GM19025 (cell line): ENCODE measurements at regions not wholly inside any gene's neighbourhood (a gene's known extent, or its start where the extent isn't known, plus 50 kb on each side); places are given as distances from the start of the nearest gene placed in this dataset.
"Not testable (repeated sequence)": the region's sequence is repeated elsewhere in the genome, so short reads cannot be mapped to it uniquely, and the experiment has no call there.

Experiments used
- ATAC-seq: cut with Tn5 transposase; IDR thresholded peaks from one replicate; pipeline ENCODE4 v1.9.1; 2021; ENCODE audit warnings: mild to moderate bottlenecking, low read depth, moderate library complexity; ENCODE audit not compliant: unreplicated experiment

GRCh38 chr7:156517858-156518257 is 122.7 kb upstream of the RNF32 start:
- not testable (repeated sequence) for ATAC-seq

DNA sequence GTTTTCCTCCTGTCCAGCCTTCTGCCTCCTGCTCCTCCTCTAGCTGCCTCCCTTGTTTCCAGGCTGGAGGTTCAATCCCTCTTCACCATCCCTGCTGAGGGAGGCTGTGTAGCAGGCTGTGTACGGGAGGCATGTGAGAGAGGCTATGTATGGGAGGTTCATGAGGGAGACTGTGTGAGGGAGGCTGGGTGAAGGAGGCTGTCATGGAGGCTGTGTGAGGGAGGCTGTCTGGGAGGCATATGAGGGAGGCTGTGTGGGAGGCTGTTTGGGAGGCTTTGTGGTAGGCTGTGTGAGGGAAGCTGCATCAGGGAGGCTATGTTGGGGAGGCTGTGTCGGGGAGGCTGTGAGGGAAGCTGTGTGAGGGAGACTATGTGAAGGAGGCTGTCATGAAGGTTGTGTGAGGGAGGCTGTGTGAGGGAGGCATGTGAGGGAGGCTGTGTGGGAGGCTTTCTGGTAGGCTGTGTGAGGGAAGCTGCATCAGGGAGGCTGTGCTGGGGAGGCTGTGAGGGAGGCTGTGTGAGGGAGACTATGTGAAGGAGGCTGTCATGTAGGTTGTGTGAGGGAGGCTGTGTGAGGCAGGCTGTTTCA is 123.7 kb upstream of the RNF32 start:
- no peak for ATAC-seq

DNA sequence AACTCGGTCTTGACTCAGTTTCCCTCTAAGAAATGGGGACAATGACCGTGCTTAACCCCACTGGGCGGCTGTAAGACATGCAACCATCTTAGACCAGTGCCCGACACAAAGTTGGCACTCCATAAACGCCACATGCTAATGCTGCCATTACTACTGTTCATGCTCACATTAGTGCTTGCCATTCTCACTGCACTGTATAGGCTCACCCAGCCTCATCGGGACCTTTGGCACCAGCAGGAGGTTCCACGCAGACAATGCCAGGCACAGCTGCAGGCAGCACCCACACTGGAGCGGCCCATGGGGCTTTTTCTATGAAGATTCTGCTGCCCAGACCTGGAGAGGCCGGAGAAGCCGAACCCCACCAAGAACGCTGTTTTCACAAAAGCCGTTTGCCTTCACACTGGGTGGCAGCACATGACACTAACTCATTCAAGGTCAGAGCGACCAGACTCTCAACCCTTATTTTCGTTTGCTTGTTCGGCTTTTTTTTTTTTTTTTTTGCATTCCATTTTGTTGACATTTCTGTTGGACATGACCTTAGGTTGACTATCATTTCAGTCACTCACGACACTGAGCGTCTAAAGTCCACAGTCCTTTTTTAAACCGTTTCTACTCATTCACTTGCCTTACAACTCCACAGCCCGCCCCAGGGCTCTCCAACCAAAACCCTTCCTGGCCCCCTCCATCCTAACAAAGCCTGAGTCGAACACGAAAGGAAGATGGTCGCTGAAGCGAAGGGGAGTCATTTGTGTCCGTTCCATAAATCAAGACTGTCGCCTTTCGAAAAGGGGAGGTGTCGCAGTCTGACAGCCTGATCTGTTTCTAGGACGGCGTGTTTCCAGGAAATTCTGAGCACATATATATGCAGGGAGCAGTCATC is 124.4 kb upstream of the RNF32 start:
- ATAC-seq: no peak

GRCh38 chr7:156514851-156515250 is 125.7 kb upstream of the RNF32 start:
- no peak for ATAC-seq

DNA sequence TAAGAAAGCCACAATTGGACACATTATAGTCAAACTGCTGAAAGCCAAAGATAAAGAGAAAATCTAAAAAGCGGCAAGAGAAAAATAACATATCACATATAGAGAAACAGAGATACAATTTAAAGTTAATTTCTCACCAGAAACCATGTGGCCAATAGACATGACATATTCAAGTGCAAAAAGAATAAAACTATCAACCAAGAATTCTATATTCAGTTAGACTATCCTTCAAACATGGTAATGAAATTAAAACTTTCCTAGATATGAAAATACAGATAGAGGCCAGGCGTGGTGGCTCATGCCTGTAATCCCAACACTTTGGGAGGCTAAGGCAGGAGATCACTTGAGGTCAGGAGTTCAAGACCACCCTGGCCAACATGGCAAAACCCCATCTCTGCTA is 129.1 kb upstream of the RNF32 start:
- ATAC-seq: no peak

GRCh38 chr7:156510966-156511365 is 129.6 kb upstream of the RNF32 start:
- no peak for ATAC-seq

- ATAC-seq: no peak
Measured at GRCh38 chr7:156509216-156509615, 131.4 kb upstream of the RNF32 start.

GRCh38 chr7:156505876-156506275 is 134.7 kb upstream of the RNF32 start:
- ATAC-seq: no peak

GRCh38 chr7:156504687-156505545 is 135.7 kb upstream of the RNF32 start:
- no peak for ATAC-seq

GRCh38 chr7:156504006-156504405 is 136.6 kb upstream of the RNF32 start:
- ATAC-seq: no peak

DNA sequence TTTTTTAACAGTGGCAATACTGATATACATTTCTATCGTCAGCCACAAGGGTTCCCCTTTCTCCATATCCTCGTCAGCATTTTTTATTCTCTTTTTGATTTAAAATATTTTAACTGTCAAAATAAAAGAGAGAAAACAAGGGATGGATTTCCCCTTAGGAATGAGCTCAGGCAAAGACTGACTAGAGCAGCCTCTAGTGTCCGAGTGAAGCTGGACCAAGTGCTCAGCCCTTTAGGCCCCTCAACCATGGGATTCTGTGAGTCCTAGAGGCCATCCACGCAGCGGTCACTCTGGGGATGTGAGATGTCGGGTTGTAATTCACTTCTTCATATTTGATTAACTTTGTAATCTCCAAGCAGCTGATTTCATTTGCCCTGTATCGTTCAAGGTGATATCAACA is 137.4 kb upstream of the RNF32 start:
- ATAC-seq: no peak

DNA sequence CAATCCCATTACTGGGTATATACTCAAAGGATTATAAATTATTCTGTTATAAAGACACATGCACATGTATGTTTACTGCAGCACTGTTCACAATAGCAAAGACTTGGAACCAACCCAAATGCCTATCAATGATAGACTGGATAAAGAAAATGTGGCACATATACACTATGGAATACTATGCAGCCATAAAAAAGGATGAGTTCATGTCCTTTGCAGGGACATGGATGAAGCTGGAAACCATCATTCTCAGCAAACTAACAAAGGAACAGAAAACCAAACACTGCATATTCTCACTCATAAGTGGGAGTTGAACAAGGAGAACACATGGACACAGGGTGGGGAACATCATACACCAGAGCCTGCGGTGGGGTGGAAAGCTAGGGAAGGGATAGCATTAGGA is 138.8 kb upstream of the RNF32 start:
- ATAC-seq: not testable (repeated sequence)

DNA sequence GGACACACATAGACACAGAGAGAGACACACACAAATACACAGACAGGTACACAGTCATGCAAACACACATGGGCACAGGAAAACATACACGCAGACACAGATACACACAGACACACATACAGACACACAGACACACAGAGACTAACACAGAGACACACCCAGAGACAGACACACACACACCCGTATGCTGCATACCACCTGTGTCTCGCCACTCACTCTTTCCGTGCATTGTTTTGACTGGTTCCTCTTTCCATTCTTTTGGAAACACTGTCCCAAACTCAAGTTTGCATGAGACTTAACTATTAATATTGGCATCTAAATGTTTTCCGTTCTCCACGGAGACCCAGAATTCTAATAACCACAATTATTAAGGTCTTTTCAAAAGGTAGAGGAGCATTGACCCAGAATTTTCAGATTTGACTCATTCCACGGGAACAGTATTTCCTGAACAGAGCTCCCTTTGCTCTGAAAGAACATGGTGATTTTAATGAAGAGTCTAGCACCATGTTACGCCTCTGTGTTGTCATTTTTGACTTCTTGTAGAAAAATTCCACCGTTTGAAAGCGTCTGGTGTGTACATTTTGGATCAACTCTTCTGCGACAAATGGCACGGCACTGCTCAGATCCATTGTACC is 141.2 kb upstream of the RNF32 start:
- no peak for ATAC-seq

DNA sequence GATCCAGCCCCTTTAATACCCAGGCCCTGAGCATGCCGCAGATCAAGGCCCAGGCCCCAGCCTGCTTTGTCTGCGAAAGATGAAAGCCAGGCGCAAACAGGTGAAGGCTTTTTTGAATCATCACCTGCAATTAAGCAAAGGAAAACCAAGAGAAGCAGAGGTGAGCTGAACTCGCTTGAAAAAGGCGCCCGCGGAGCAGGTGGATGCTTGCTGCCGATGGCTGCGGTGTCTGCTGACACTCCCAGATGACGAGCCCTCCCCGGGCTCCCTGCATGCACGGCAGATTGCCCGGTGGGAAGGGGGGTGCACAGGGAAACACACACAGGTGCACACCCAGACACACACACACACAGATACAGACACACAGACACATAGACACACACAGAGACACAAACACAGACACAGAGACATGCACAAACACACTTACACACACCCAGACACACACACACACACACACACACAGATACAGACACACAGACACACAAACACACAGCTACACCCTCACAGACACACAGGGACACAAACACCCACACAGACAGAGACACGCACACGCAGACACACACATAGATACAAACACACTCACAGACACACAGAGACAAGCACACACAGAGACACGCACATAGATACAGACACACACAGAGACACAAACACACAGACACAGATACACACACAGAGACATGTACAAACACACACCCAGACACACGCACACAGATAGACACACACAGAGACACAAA is 142.6 kb upstream of the RNF32 start:
- ATAC-seq: no peak

DNA sequence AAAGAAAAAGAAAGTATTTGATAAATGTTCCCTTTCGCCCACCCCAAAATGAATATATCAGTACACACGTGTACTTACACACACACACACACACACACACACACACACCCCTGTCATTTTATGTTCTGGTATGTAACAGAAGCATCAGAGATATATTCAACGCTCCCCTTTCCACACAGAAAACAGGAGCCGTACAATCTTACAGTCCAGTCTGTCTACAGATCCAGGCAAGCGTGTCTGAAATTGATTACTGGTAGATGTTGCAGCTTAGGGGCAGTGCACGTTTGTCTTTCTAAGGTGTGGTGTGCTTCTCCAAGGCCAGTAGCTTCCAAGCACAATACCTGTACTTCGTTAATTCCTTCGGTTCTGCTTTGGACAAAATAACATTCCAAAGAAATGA is 143.7 kb upstream of the RNF32 start:
- no peak for ATAC-seq

DNA sequence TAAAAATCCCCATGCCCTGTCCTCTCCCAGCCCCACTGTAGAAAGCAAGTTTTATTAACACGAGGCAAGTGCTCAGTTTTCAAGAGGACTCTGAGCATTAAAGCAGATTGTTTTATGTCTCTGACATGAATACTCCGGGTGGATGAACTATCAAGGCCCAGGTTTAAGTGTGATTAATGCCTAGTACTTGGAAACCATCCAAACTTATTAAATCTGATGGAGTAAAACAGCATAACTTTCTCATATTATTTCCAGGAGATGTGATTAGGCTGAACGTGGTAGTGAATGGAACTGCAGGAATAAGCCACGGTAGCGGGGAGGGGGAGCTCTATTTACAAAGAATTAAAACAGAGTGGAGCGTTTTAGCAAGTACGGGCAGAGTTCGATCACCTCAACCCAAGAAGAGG is 144.2 kb upstream of the RNF32 start:
- ATAC-seq: no peak

GRCh38 chr7:156494960-156495359 is 145.6 kb upstream of the RNF32 start:
- ATAC-seq: no peak

DNA sequence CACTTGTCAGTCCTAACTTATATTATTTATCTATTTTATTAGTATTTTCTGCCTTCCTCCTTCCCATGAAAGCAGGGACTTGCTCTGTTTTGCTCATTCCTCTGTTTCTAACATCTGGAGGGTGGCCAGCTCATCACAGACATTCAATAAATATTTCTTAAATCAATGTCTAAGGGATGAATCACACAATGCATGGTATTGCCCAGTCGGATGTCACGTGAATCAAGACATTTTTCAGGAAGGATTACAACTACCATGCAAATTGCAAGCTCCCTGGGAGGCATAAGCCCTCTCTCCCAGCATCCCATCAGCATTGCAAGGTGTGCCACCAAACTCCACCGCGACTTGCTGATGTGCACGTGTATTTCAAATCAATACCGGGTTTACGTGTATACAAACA is 146.6 kb upstream of the RNF32 start:
- no peak for ATAC-seq

- ATAC-seq: no peak
Measured at GRCh38 chr7:156492170-156492569, 148.4 kb upstream of the RNF32 start.

DNA sequence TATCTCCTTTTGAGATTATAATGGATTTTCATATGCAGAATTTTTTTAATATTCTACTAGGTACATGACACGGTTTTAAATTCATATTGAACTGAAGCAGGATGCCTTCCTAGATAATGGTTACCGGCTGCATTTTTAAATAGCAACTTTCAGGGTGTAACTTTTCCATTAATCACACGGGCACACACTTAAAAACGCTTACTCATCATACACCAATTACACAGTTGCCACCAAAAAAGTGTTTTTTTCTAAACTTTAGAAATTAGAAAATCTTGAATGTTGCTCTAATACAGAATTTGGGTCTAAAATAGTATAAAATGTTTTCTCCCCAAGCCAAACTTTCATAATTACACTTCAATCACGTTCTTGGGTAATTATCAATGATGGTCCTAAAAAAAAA is 149.1 kb upstream of the RNF32 start:
- no peak for ATAC-seq
